Nephron progenitor cell (in vitro differentiated cells): ENCODE measurements at regions not wholly inside any gene's neighbourhood (a gene's known extent, or its start where the extent isn't known, plus 50 kb on each side); places are given as distances from the start of the nearest gene placed in this dataset.

Source experiments
- DNase-seq: peaks from one replicate; pipeline ENCODE4 v3.0.0; 2021
- H3K27ac Mint-ChIP-seq: 2 replicates; pipeline ENCODE4 v1.8.0; 2021; ENCODE audit warnings: mild to moderate bottlenecking, moderate library complexity, mixed read lengths
- H3K27me3 Mint-ChIP-seq: 2 replicates; pipeline ENCODE4 v1.8.0; 2021; ENCODE audit warnings: mild to moderate bottlenecking, low read depth, mixed read lengths; ENCODE audit not compliant: poor library complexity
- H3K36me3 Mint-ChIP-seq: 2 replicates; pipeline ENCODE4 v1.8.0; 2021; ENCODE audit warnings: low read depth, mixed read lengths
- H3K4me1 Mint-ChIP-seq: 2 replicates; pipeline ENCODE4 v1.8.0; 2021; ENCODE audit warnings: mixed read lengths
- H3K4me3 Mint-ChIP-seq: 2 replicates; pipeline ENCODE4 v1.8.0; 2021; ENCODE audit warnings: mild to moderate bottlenecking, moderate library complexity, mixed read lengths
- H3K9me3 Mint-ChIP-seq: 2 replicates; pipeline ENCODE4 v1.8.0; 2021; ENCODE audit warnings: mild to moderate bottlenecking, moderate library complexity, mixed read lengths
- CTCF ChIP-seq: fragments of 200-600 bp; sonication (generic); IDR thresholded peaks from 2 replicates; pipeline ENCODE4 v1.5.0; 2021; ENCODE audit warnings: antibody characterized with exemption

GRCh38 chr2:55811048-55811447 is 112.5 kb downstream of the EFEMP1 start:
- Mint-ChIP-seq H3K4me1 (no peaks in the 10 kb centered on the region), H3K9me3 (peaks cover 28% of the 10 kb centered on the region), H3K4me3 (no peak overlapping the region), H3K27me3 (no peaks in the 10 kb centered on the region), H3K27ac (no peak overlapping the region), H3K36me3 (no peaks in the 10 kb centered on the region)
- TF ChIP-seq CTCF: no peak
- DNase-seq: no peak

GRCh38 chr2:55810622-55811020 is 113.0 kb downstream of the EFEMP1 start:
- Mint-ChIP-seq H3K27ac (no peak overlapping the region), H3K36me3 (no peaks in the 10 kb centered on the region), H3K4me3 (no peak overlapping the region), H3K9me3 (peaks cover 28% of the 10 kb centered on the region), H3K4me1 (peaks cover 4% of the 10 kb centered on the region), H3K27me3 (peaks cover 3% of the 10 kb centered on the region)
- DNase-seq: no peak
- no peak for TF ChIP-seq CTCF

- H3K9me3 Mint-ChIP-seq: peaks cover 23% of the 10 kb centered on the region
- no peaks in the 10 kb centered on the region for H3K36me3 Mint-ChIP-seq
- no peak for DNase-seq
- no peak overlapping the region for H3K27ac Mint-ChIP-seq
- no peak overlapping the region for H3K4me3 Mint-ChIP-seq
- H3K27me3 Mint-ChIP-seq: peaks cover 3% of the 10 kb centered on the region
- H3K4me1 Mint-ChIP-seq: peaks cover 9% of the 10 kb centered on the region
- no peak for TF ChIP-seq CTCF
Measured at GRCh38 chr2:55809875-55810621, 113.5 kb downstream of the EFEMP1 start.

- Mint-ChIP-seq H3K4me1 (peaks cover 25% of the 10 kb centered on the region), H3K27ac (no peak overlapping the region), H3K4me3 (no peak overlapping the region), H3K36me3 (no peaks in the 10 kb centered on the region), H3K9me3 (peaks cover 6% of the 10 kb centered on the region), H3K27me3 (peaks cover 3% of the 10 kb centered on the region)
- DNase-seq: no peak
- no peak for TF ChIP-seq CTCF
Measured at GRCh38 chr2:55807900-55808299, 114.3 kb upstream of the PNPT1 start.

GRCh38 chr2:55805686-55806085 is 112.0 kb upstream of the PNPT1 start:
- no peaks in the 10 kb centered on the region for H3K36me3 Mint-ChIP-seq
- DNase-seq: no peak
- no peak for TF ChIP-seq CTCF
- no peaks in the 10 kb centered on the region for H3K9me3 Mint-ChIP-seq
- H3K27ac Mint-ChIP-seq: no peak overlapping the region
- H3K4me3 Mint-ChIP-seq: no peak overlapping the region
- peaks cover 3% of the 10 kb centered on the region for H3K27me3 Mint-ChIP-seq
- peaks cover 45% of the 10 kb centered on the region for H3K4me1 Mint-ChIP-seq

GRCh38 chr2:55804535-55804934 is 110.9 kb upstream of the PNPT1 start:
- peaks cover 3% of the 10 kb centered on the region for H3K27me3 Mint-ChIP-seq
- DNase-seq: peak; percentile 9
- H3K9me3 Mint-ChIP-seq: no peaks in the 10 kb centered on the region
- peaks cover 48% of the 10 kb centered on the region for H3K4me1 Mint-ChIP-seq
- no peak overlapping the region for H3K4me3 Mint-ChIP-seq
- H3K27ac Mint-ChIP-seq: no peak overlapping the region
- TF ChIP-seq CTCF: no peak
- no peaks in the 10 kb centered on the region for H3K36me3 Mint-ChIP-seq
